Neural progenitor cell (in vitro differentiated cells): ENCODE measurements at regions not wholly inside any gene's neighbourhood (a gene's known extent, or its start where the extent isn't known, plus 50 kb on each side); places are given as distances from the start of the nearest gene placed in this dataset.

Experiments
- CTCF ChIP-seq: fragments of 200-600 bp; sonication (generic); IDR thresholded peaks from 2 replicates; pipeline ENCODE4 v1.5.1; 2017; ENCODE audit warnings: antibody characterized with exemption, mild to moderate bottlenecking
- EZH2 ChIP-seq: fragments of 200-600 bp; sonication (generic); IDR thresholded peaks from 2 replicates; pipeline ENCODE4 v1.6.1; 2017; ENCODE audit warnings: antibody characterized with exemption, mild to moderate bottlenecking, moderate library complexity
- EZH2phosphoT487 ChIP-seq: fragments of 200-600 bp; sonication (generic); IDR thresholded peaks from 2 replicates; pipeline ENCODE4 v1.6.1; 2017; ENCODE audit warnings: antibody characterized with exemption

- TF ChIP-seq CTCF: no peak
- TF ChIP-seq EZH2: no peak
- TF ChIP-seq EZH2phosphoT487: no peak
Measured at GRCh38 chrX:54640736-54641135, 110.7 kb downstream of the GNL3L start.
